ENCODE measurements at regions not wholly inside any gene's neighbourhood (a gene's known extent, or its start where the extent isn't known, plus 50 kb on each side); places are given as distances from the start of the nearest gene placed in this dataset.

DNA sequence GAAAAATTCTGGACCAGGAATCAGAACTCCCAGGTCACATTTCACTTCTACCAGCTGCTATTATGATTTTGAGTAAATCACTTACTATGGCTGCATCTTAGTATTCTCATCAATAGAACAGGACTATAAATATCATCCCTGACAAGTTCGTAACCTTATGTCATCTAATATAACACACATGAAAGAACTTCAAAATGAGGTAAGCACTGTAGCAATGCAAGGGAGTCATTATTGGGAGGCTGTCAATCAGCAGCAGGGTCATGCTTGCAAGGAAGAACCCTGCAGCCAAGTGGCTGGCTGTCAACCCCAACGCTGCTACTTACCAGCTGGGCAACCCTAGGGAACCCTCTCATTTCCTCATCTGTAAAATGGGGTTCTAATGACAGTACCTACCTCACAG lies 123.3 kb upstream of the B3GAT2 start:
- TF ChIP-seq, protein P1, sequence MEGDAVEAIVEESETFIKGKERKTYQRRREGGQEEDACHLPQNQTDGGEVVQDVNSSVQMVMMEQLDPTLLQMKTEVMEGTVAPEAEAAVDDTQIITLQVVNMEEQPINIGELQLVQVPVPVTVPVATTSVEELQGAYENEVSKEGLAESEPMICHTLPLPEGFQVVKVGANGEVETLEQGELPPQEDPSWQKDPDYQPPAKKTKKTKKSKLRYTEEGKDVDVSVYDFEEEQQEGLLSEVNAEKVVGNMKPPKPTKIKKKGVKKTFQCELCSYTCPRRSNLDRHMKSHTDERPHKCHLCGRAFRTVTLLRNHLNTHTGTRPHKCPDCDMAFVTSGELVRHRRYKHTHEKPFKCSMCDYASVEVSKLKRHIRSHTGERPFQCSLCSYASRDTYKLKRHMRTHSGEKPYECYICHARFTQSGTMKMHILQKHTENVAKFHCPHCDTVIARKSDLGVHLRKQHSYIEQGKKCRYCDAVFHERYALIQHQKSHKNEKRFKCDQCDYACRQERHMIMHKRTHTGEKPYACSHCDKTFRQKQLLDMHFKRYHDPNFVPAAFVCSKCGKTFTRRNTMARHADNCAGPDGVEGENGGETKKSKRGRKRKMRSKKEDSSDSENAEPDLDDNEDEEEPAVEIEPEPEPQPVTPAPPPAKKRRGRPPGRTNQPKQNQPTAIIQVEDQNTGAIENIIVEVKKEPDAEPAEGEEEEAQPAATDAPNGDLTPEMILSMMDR (IDR thresholded peaks at IDR 0.05; ENCODE audit: low read depth, low read length): no peak
- H3K4me3 ChIP-seq (ENCODE audit: low read depth, low read length): no peak overlapping the region

DNA sequence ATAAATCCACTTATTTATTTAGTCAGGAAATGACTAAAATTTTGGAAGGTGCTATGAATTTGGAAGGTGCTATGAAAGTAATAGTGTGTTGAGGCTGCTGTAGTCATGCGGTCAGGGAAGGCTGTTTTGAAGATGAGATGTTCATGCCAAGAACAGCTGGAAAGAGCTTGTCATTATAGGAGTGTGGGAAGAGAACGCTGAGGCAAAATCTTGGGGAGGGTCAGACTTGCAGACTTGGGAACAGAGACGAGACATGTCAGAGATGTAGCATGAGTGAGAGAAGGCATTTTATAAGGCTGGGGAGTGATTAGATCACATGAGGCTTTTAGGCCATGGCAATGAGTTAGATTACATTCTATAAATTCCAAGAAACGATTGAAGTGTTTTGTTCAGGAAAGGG lies 124.0 kb upstream of the B3GAT2 start:
- TF ChIP-seq, protein P1 (IDR thresholded peaks at IDR 0.05; ENCODE audit: low read depth, low read length): no peak
- H3K4me3 ChIP-seq (ENCODE audit: low read depth, low read length): no peak overlapping the region

DNA sequence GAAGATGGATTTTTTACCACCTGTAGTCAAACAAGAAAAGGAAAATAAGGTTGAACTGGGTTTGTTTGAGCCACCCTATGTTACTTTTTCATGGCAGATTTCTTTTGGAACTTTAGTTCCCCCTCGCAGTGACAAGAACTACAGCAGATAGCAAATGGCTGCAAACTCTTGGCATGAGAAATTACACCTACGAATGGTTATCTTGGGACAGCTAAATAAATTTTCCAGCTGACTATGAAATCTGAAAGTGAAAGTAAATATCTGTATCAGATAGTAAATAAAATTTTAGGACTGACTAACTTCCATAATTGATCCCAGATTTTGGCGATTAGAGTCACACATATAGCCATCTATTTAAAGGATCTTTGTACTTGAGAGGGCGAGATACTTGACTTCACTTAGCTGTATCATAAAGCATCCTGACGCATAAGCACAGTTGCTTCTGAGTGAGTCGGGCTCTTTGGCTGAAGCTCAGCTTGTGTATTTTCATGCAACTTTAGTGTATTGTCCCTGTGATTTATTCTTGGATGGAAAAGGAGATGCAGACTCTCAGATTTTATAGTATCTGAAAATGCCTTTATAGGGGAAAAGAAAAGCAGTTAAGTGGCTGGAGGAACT lies 125.3 kb upstream of the B3GAT2 start:
- peak overlapping the region; percentile 42 for H3K4me3 ChIP-seq (ENCODE audit: low read depth, low read length)
- TF ChIP-seq, protein P1 (IDR thresholded peaks at IDR 0.05; ENCODE audit: low read depth, low read length): no peak

DNA sequence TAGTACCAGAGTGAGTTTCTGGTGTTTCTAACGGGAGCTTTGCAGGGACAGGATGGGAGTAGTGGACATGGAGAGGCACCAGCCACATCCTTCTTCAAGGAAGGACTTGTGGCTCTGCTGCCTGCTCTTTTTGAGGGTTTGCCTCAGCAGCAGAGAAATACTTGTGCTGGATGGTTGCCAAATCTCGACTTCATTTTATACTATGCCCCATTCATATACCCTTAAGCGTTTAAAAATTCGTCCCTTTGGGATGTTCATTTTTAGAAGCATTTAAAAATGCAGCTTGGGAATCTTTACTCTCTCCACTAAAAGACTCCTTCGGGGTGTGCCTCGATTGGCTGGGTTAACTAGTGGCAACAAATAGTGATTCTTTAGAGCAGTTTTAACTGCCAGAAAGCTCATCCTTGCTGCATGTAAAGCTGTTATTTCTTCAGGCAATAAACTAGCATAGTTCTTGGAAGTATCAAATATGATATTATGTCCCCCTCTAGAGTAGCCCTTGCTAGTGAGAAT lies 126.5 kb upstream of the B3GAT2 start:
- TF ChIP-seq, protein P1 (IDR thresholded peaks at IDR 0.05; ENCODE audit: low read depth, low read length): no peak

DNA sequence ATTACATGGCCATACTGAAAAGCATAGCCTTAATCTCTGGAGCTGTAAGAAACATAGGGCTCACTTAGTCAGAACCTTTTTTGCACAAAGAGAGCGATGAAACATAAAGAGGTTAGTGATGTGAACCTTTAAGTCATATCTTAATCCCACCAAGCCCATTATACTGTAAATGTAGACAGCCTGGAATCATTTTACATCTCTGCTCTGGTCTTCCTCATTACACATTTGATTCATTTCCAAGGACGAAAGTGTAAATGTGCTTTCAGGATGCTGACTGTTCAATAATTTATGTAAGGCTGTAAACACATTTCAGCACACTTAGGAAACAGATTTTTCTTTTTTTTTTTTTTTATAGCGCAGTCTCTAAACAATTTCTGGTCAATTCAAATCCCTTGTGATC lies 131.3 kb upstream of the B3GAT2 start:
- TF ChIP-seq, protein P1 (IDR thresholded peaks at IDR 0.05; ENCODE audit: low read depth, low read length): no peak
- H3K4me3 ChIP-seq (ENCODE audit: low read depth, low read length): no peak overlapping the region

More for the DNA sequence above, 126.5 kb upstream of the B3GAT2 start:
- H3K4me3 ChIP-seq (ENCODE audit: low read depth, low read length): no peak overlapping the region

DNA sequence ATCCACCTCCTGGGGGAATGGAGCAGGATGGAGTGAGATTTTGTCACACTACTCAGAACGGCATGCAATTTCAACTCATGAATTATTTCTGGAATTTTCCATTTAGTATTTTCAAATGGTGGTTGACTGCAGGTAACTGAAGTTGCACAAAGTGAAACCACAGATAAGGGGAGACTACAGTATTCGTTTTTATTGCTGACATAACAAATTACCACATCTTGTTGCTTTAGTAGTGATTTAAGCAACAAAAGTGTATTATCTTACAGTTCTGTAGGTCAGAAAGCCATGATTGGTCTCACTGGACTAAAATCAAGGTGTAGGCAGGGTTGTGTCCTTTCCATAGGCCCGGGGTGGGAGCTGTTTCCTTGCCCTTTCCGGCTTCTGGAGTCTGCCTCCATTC lies 133.4 kb upstream of the B3GAT2 start:
- no peak overlapping the region for H3K4me3 ChIP-seq (ENCODE audit: low read depth, low read length)
- TF ChIP-seq, protein P1 (IDR thresholded peaks at IDR 0.05; ENCODE audit: low read depth, low read length): no peak

DNA sequence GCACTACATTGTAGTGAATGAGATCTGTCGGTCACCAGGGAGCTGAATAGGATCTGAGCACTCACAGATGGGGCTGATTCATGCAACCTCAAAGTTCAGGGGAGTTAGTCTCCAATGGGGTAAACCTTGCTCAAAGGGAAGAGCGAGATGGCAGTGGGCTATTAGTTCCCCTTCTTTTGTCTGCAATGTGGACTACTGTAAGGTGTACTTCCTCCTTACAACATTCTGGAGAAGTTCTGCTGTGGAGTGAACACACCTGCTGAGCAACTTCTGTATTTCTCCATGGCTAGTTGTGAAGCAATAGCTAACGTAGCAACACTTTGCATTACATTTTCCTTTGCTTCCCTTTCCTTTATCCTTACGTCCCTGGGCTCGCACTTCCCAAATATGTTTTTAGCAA lies 134.3 kb upstream of the B3GAT2 start:
- no peak overlapping the region for H3K4me3 ChIP-seq (ENCODE audit: low read depth, low read length)
- TF ChIP-seq, protein P1 (IDR thresholded peaks at IDR 0.05; ENCODE audit: low read depth, low read length): no peak

Data from WI38 (cell line).